GM12872 (cell line): ENCODE measurements at regions not wholly inside any gene's neighbourhood (a gene's known extent, or its start where the extent isn't known, plus 50 kb on each side); places are given as distances from the start of the nearest gene placed in this dataset.
A peak's percentile ranks its signal among the peaks of the same experiment; 100 is the strongest.

Experiments
- CTCF ChIP-seq: IDR thresholded peaks from 3 replicates; pipeline ENCODE4 v1.5.1; 2011; ENCODE audit warnings: low read depth, mild to moderate bottlenecking, low read length, moderate library complexity; ENCODE audit not compliant: insufficient read depth

GRCh38 chr7:25891591-25891990 is 260.4 kb upstream of the NFE2L3 start:
- TF ChIP-seq CTCF, result no peak

- TF ChIP-seq CTCF, result no peak
These were observed 258.6 kb upstream of the NFE2L3 start for GRCh38 chr7:25893436-25893835.

GRCh38 chr7:25894002-25894901 is 257.7 kb upstream of the NFE2L3 start:
- peak; percentile 24; the same call in 1 of the 3 replicates for TF ChIP-seq CTCF

- TF ChIP-seq CTCF, result peak; percentile 74
These were observed 256.9 kb upstream of the NFE2L3 start for GRCh38 chr7:25894902-25895791.

GRCh38 chr7:25895792-25896171 is 256.2 kb upstream of the NFE2L3 start:
- TF ChIP-seq CTCF, result no peak

GRCh38 chr7:25897261-25897782 is 254.7 kb upstream of the NFE2L3 start:
- no peak for TF ChIP-seq CTCF

- TF ChIP-seq CTCF, result no peak
These were observed 251.8 kb upstream of the NFE2L3 start for GRCh38 chr7:25900245-25900644.
